Heart left ventricle (tissue), 16 donors: ENCODE measurements at regions not wholly inside any gene's neighbourhood (a gene's known extent, or its start where the extent isn't known, plus 50 kb on each side); places are given as distances from the start of the nearest gene placed in this dataset.
A peak's percentile ranks its signal among the peaks of the same experiment; 100 is the strongest.

ENCODE experiments used
- ATAC-seq, 4 donors: fragments of 200-7000 bp; cut with Tn5 transposase; one replicate each; pipeline ENCODE4 v1.9.1; 2020 to 2022; ENCODE audit warnings: moderate library complexity in 4 of 4, mild to moderate bottlenecking in 3 of 4, moderate number of reproducible peaks in 1 of 4
- DNase-seq, 5 donors: peaks; one replicate each; pipeline ENCODE4 v3.0.0-alpha.2; 2020
- H3K27ac ChIP-seq, 12 donors: fragments of 200-600 bp; sonication (generic) in 4 of 12; one replicate each; pipeline versions ENCODE4 v1.5.0 to v1.8.0; 2016 to 2022; ENCODE audit warnings: mild to moderate bottlenecking in 2 of 12
- H3K27me3 ChIP-seq, 9 donors: fragments of 200-600 bp; sonication (generic) in 2 of 9; one replicate each; pipeline versions ENCODE4 v1.5.1 to v1.8.0; 2016 to 2022; ENCODE audit warnings: mild to moderate bottlenecking in 3 of 9
- H3K36me3 ChIP-seq, 9 donors: fragments of 200-600 bp; sonication (generic) in 2 of 9; one replicate each; pipeline versions ENCODE4 v1.5.0 to v1.8.0; 2018 to 2022; ENCODE audit warnings: mild to moderate bottlenecking in 2 of 9
- H3K4me1 ChIP-seq, 12 donors: fragments of 200-600 bp; sonication (generic) in 4 of 12; one replicate each; pipeline versions ENCODE4 v1.5.0 to v1.8.0; 2016 to 2022; ENCODE audit warnings: mild to moderate bottlenecking in 3 of 12
- H3K4me3 ChIP-seq, 12 donors: fragments of 200-600 bp; sonication (generic) in 4 of 12; one replicate each; pipeline versions ENCODE4 v1.5.0 to v1.8.0; 2017 to 2022; ENCODE audit warnings: mild to moderate bottlenecking in 9 of 12, moderate library complexity in 4 of 12
- H3K9me3 ChIP-seq, 12 donors: fragments of 200-600 bp; sonication (generic) in 4 of 12; one replicate each; pipeline versions ENCODE4 v1.5.0 to v1.8.0; 2016 to 2022; ENCODE audit warnings: mild to moderate bottlenecking in 1 of 12
- POLR2A ChIP-seq, 2 donors: fragments of 450-650 bp; IDR thresholded peaks; one replicate each; pipeline ENCODE4 v1.6.1; 2017; ENCODE audit warnings: antibody characterized with exemption in 2 of 2, mild to moderate bottlenecking in 2 of 2, moderate library complexity in 2 of 2
- WGBS, 4 donors: extraction: QIAGEN DNeasy Blood & Tissue Kit in 2 of 4; methylation state at CpG; one replicate each; pipeline versions ENCODE4 v1.1.5 to v1.1.7; 2013 to 2018; 5-methylcytosine and 5-hydroxymethylcytosine counted together
- intact Hi-C, 10 donors: fragments of 100-400 bp; cut with DNase I; formaldehyde crosslinking; loops; one replicate each; pipeline versions ENCODE4 v1.11.1 to v1.14.2; 2022
- TF ChIP-seq, protein P1 (sequence below), 12 donors: fragments of 200-600 bp; sonication (generic) in 4 of 12; IDR thresholded peaks; one replicate each; pipeline versions ENCODE4 v1.5.0 to v1.8.0; 2018 to 2022; ENCODE audit warnings: antibody characterized with exemption in 12 of 12, mild to moderate bottlenecking in 5 of 12
- donor health status: ischemic (EF 13 %, LVEDD 7.1; RV severe dilation, severe dysfunction).
- donor health status: healthy with polysubstance abuse.
- donor health status: DM: no; HTN: yes; CAD: no.
- donor health status: DM: no; HTN: no; CAD: no.
- donor health status: ischemic (EF 25% LVEDD 6.9; RV normal size, moderate dysfunction).
- donor health status: ischemic (EF 25% LVEDD 5.7; RV mildly dilated, moderate dysfunction).
- donor health status: healthy.
- donor health status: DM: yes; HTN: yes; CAD: no.
- donor health status: ischemic (EF 35%, LVEDD 5.7; RV mildly dilated, moderate dysfunction).
- donor health status: nonischemic (EF 11% LVEDD 7.7; RV severe dilation, severe dysfunction).
- donor health status: DM: yes; HTN: yes; CAD: no.
- donor health status: PGD.
- donor health status: ischemic (EF 29% LVEDD 5.4; RV normal size, mild dysfunction).
- donor health status: nonischemic (EF 23%, LVEDD 6.1; RV moderate dilation, normal function).

DNA sequence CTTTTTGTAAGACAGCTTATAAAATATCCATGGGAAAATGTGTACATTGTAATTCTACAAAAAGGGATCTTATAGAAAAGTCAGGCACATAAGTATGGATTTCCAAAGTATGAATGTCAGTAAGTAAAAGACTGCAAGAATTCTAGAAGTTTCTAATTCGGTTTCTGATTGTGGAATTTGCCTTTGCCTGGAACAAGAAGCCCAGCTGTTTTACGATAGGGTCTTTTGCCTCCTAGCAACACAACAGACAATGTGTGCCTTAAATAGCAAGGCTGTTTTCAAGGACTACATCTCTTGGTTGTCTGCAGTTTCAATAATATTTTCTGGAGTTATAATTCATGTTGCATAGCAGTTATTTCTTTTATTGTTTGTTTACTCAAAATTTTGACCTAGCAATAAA, 312.9 kb downstream of the MTX2 start:
- Histone ChIP-seq H3K27ac (peak overlapping the region in 2 of 12 donors; percentile 3 to 14), H3K4me3 (no peak overlapping the region), H3K36me3 (no peaks in the 10 kb centered on the region), H3K9me3 (no peaks in the 10 kb centered on the region), H3K27me3 (peaks cover 0 to 8% (median 0%) of the 10 kb centered on the region in 9 donors), H3K4me1 (peaks cover 0 to 6% (median 0%) of the 10 kb centered on the region in 12 donors)
- intact Hi-C loops, result loop anchor here in 1 of 10 donors (2.0 kb wide), 1 partner anchor 47 kb away; no protein-coding TSS in a partner anchor
- no peak for DNase-seq
- 62 to 63% (median 63%) methylated on average over 2 of the region's 2 CpGs for WGBS, 4 donors
- ATAC-seq, result no peak
- TF ChIP-seq, protein P1, sequence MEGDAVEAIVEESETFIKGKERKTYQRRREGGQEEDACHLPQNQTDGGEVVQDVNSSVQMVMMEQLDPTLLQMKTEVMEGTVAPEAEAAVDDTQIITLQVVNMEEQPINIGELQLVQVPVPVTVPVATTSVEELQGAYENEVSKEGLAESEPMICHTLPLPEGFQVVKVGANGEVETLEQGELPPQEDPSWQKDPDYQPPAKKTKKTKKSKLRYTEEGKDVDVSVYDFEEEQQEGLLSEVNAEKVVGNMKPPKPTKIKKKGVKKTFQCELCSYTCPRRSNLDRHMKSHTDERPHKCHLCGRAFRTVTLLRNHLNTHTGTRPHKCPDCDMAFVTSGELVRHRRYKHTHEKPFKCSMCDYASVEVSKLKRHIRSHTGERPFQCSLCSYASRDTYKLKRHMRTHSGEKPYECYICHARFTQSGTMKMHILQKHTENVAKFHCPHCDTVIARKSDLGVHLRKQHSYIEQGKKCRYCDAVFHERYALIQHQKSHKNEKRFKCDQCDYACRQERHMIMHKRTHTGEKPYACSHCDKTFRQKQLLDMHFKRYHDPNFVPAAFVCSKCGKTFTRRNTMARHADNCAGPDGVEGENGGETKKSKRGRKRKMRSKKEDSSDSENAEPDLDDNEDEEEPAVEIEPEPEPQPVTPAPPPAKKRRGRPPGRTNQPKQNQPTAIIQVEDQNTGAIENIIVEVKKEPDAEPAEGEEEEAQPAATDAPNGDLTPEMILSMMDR (IDR thresholded peaks at IDR 0.05), result no peak
- TF ChIP-seq POLR2A (IDR thresholded peaks at IDR 0.05), result no peak

DNA sequence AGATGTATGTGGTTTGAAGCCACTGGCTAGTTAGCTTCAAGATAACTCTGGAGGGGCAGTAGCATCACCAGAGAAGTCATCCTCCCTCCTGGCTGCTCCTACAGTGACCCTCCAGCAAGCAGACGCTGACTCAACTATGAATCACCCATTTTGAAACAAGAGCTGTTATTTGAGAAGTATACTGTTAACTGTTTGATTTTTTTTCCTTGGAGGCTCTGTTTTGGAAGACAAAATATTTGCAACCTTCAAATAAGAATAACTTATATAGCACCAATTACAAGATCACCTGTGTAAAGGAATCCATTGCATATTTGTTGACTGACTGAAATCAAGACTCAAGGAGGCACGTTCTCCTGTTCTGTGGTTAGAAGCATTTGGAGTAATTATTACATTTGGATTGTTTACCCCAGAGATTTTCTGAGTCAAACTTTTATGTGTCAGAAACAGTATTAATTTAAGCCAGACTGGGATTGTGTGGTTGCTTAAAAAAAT, 313.8 kb downstream of the MTX2 start:
- Histone ChIP-seq H3K27ac (peak overlapping the region in 3 of 12 donors; percentile 6 to 28 (median 18)), H3K4me3 (no peak overlapping the region), H3K4me1 (peaks cover 0 to 6% (median 0%) of the 10 kb centered on the region in 12 donors), H3K36me3 (no peaks in the 10 kb centered on the region), H3K27me3 (peaks cover 0 to 8% (median 0%) of the 10 kb centered on the region in 9 donors), H3K9me3 (no peaks in the 10 kb centered on the region)
- DNase-seq (peak in 3 of 5 donors; percentile 10 to 51 (median 28)), ATAC-seq (peak in 3 of 4 donors; percentile 39 to 94 (median 77))
- intact Hi-C loops, result loop anchor here in 1 of 10 donors (2.0 kb wide), 1 partner anchor 48 kb away; no protein-coding TSS in a partner anchor
- no peak for TF ChIP-seq POLR2A (IDR thresholded peaks at IDR 0.05)
- TF ChIP-seq, protein P1 (IDR thresholded peaks at IDR 0.05), result no peak
- whole genome bisulfite sequencing, 4 donors, result 62 to 78% (median 71%) methylated on average over 2 of the region's 2 CpGs

DNA sequence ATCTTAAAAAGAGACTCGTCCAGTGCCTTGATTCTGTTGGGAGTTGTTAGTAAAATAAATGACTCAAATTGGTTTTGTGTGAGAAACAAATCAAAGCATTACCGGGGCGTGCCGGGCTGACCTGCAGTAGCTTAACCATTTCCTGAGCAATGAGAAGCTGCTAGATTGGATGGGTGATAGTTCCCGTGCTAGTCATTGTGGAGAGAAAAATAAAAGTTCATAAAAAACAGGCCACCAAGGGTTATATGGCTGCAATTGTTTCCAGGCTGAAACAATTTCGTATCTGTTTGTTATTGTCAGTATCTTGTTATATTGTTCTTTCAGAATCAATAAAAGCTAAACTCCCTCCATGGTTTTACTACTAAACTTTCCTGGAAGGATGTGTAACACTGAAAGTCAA, 314.4 kb downstream of the MTX2 start:
- H3K27ac ChIP-seq, result peak overlapping the region in 3 of 12 donors; percentile 6 to 28 (median 18)
- WGBS, 4 donors, result 49 to 60% (median 55%) methylated on average over 6 of the region's 6 CpGs
- no peak overlapping the region for H3K4me3 ChIP-seq
- TF ChIP-seq, protein P1 (IDR thresholded peaks at IDR 0.05), result no peak
- TF ChIP-seq POLR2A (IDR thresholded peaks at IDR 0.05), result no peak
- intact Hi-C loops, result loop anchor here in 1 of 10 donors (2.0 kb wide), 1 partner anchor 49 kb away; no protein-coding TSS in a partner anchor
- H3K9me3 ChIP-seq, result no peaks in the 10 kb centered on the region
- DNase-seq (peak in 1 of 5 donors; percentile 28), ATAC-seq (peak in 1 of 4 donors; percentile 62)
- peaks cover 0 to 8% (median 0%) of the 10 kb centered on the region in 9 donors for H3K27me3 ChIP-seq
- no peaks in the 10 kb centered on the region for H3K36me3 ChIP-seq
- peaks cover 0 to 6% (median 0%) of the 10 kb centered on the region in 12 donors for H3K4me1 ChIP-seq

DNA sequence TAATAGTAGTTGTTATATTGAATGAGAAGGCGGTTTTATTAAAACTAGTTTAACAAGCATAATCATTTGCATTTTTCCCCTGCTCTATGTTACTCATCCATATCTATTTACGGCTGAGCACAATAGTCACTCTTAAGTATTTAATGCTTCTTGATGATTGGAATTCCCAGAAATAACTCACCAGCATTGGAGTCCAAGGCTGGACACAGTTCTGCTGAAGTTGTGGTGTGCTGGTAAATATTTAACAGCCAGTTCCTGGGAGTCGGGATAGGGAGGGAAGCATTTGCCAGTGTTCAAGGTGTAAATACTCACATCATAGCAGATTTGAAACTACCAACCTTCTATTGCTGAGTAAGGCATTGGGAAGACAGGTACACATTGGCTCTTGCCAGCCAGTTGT, 315.1 kb downstream of the MTX2 start:
- TF ChIP-seq POLR2A (IDR thresholded peaks at IDR 0.05), result no peak
- TF ChIP-seq, protein P1 (IDR thresholded peaks at IDR 0.05), result no peak
- Histone ChIP-seq H3K4me3 (no peak overlapping the region), H3K36me3 (no peaks in the 10 kb centered on the region), H3K27me3 (peaks cover 0 to 8% (median 0%) of the 10 kb centered on the region in 9 donors), H3K9me3 (no peaks in the 10 kb centered on the region), H3K4me1 (peaks cover 0 to 6% (median 0%) of the 10 kb centered on the region in 12 donors), H3K27ac (no peak overlapping the region)
- no peak for DNase-seq
- WGBS, 4 donors, result 84 to 93% (median 88%) methylated on average over 3 of the region's 3 CpGs
- ATAC-seq, result no peak
- intact Hi-C loops, result no loop called here
